LoVo (cell line): ENCODE measurements at regions not wholly inside any gene's neighbourhood (a gene's known extent, or its start where the extent isn't known, plus 50 kb on each side); places are given as distances from the start of the nearest gene placed in this dataset.

Experiments
- DNase-seq: peaks from one replicate; pipeline ENCODE4 v3.0.0-alpha.2; 2016; ENCODE audit warnings: low spot score

DNA sequence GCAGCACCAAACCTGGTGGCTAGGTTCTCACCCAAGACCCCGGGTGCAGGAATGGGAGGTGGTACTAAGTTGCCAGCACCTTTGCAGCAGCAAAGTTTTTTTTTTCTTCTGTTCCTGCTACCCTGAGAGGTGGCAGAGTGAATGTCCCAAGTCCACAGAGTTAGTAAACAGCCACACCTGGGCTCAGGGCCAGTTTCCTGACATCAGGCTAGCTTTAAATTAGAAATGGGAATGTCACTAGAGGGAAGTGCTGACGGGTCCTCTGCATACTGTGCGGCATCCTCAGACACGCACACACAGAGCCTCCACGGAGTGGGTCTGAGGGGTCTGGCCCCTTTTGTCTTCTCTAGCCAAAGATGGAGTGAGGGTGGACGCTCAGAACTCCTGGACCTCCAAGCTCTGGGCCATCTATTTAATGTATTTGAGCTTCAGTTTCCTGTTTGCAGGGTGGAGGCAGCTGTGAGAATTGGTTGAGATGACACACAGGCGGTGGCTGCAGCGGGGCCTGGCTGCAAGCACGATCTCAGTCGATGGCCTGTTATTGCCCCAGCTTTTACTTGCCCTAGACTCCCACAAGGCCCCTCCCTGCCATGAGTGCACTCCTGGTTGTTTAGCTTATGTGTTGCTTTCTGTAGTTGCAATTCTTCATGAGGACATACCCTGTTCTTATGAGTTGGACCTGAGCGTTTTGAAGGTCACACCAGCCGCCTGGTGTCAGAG, 751.4 kb upstream of the HS6ST1 start:
- no peak for DNase-seq

DNA sequence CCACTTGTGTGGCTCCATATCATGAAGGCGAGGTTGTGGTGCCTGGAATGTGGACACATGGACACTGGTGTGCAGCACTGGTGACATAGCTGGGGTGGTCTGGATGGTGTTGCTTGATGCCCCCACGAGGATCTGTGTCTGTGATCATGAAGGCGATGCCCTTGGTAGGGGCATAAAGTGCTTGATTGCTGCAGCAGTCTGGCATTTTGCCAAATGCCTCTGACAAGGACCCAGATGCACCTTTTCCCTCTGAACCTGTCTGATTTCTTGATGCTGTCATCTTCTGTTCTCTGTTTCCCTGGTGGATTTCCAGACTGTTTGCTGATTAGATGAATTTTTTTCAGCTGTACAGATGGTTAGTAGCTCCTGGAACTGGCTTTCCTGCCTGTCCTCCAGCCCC, 752.0 kb upstream of the HS6ST1 start:
- DNase-seq = no peak

DNA sequence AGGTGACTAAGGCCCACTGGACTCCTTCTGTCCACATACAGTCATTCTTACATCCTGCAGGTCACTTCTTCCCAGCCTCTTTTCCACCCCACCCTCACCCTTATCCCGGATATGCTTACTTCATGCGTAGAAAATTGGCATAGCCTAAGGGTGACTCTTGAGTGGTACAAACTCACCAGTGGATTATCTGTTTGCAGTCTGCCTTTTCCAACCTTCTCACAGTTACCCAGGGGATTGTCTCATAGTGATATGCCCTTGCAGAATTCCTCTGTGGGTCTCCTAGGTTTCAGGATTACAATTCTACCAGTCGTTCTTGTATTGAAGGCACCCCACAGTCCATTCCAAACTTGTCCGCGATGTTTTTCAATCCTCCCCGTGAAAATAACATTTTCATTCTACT, 752.9 kb upstream of the HS6ST1 start:
- DNase-seq = no peak

DNA sequence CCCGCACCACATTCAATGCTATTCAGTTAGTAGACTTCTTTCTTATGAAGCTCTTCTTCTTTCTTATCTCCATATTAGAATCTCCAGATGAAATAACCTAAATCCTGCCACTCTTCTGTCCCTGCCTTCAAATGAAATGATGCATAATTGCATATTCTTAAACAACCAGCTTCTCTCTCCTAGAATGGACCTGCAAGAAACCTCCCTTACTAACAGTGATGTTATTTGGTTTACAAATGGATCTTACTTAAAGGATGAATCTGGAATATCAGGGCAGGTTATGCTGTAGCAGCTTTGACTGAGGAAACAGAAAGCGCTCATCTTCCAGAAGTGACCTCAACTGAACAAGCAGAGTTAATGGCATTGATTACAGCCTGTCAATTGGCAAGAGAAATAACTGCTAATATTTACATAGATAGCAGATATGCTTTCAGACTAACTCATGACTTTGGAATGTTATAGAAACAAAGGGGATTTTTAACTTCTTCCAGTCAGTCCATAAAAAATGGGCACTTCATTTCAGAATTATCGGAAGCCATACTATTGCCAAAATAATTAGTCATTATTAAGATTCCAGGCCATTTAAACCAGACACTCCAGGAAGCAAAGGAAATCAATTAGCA, 755.7 kb upstream of the HS6ST1 start:
- no peak for DNase-seq

DNA sequence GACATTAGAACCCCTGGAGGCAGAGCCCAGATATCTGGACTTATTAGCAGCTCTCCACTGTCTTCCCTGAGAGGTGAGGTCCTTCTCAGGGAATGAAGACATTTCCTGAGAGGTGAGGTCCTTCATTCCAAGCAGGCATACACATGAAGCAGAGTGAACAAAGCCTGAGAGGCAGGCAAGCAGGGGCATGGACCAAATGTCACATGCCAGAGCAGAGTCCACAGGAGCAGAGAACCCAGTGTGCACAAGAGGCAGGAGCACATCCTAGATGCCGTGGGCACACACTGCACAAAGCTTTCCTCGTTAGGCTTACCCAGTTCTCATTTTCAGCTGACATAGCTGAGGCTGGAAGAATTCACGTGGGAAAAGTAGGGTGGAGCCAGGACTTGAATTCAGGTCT, 759.9 kb upstream of the HS6ST1 start:
- DNase-seq = no peak

DNA sequence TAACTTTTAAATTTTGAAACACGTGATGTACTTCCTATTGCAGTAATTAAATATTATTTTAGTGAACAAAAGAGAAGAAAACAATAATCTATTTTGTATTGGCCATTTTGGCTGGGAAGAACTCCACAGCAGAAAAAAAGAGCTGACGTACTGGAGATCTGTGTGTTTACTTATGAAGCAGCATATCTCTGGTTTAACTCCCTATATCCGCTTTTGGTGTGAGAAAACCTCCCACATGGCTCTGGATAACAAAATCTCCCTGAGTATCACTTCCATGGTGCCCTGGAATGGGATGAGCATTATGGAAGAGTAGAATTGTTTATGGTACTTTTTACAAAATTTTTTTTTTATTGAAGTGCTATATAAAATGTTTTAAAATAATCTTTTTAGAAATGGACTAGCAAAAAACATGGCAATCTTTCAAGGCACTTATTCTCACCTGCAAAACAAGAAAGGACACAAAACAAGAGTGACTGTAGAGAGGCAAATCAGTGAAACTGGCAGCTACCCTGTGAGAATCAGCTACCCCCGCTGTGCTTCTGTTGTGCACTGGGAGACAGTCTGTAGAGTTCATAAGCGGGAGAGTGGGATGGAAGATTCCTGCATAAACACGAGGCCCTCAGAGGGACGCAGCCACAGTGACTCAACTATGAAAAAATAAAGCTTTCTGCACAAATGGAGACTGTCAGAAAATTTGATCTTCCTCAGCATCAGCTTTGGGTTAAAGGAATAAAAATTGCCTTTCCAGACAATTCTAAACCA, 762.2 kb upstream of the HS6ST1 start:
- DNase-seq = no peak

DNA sequence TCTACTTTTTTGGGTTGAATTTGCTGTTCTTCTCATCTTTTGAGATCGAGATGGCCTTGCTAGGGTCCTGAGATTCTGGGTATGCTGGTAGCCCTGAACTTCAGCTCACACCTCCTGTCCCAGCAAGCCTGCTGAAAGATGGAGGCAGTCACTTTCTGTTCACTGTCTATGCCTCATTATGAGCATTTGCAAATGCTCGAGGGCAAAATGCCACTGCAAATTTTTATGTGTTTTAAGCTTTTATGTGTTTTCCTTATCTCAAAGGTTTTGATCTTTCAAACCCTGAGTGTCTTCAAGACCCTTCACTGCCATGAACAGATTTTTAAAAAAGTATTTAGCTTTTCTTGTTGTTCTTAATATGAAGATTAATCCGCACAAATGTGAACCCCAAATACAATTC, 766.7 kb upstream of the HS6ST1 start:
- no peak for DNase-seq

DNA sequence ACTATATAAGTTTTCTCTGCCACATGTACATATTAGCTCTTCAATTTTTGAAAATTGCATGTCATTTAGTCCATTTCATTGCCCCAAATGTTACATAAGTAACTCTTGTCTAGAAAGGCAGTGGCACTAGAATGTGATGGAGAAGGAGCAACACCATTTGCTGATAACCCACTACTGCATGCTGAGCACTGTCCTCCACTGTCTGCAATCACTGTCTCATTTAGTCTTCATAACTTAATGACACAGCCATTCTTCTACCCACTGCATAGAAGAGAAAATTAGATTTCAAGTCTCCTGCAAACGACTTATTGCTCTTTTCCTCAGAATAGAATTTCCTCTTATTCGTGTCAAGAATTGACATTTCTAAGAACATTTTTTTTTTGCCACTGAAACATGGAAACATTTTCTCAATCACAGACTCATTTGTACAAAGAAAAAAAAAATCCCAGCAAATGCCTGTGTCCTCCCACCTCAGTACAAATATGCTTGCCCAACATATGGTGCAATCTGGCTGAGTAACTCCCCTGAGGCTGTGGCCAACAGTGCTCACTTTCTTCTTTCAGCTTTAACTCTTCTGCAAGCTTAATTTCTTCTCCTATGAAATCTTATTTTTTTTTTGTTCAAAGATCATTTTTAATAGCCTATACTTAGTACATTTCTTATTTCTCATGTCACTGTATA, 768.6 kb upstream of the HS6ST1 start:
- no peak for DNase-seq

DNA sequence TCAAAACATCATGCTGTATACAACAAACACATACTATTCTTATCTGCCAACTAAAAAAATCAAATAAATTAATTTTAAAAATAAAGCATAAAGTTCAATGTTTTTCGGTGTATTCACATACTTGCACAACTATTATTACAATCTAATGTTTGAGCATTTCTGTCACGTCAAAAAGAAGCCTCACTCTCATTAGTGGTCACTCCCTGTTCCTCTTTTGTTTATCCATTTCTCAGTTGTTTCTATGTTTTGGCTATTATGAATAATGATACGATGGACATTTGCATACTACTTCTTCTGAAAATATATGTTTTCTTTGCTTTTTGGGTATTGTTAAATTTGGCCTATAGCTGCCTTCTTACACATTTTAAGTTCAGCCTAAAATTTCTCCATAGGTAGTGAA, 773.0 kb upstream of the HS6ST1 start:
- no peak for DNase-seq

DNA sequence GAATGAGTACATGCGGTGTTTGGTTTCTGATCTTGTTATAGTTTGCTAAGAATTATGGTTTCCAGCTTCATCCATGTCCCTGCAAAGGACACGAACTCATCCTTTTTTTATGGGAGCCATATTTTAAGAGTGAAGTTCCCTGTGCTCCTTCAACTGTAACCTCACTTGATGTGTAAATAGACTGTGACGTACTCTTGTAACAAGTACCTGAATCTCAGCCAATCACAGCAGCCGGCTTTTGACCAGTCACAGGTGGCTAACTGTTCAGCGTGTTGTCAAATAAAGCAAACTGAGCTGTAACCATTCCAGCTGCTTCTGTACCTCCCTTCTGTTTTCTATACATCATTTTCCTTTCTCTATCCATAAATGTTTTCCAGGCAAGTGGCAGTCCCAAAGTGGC, 774.3 kb upstream of the HS6ST1 start:
- DNase-seq = no peak

DNA sequence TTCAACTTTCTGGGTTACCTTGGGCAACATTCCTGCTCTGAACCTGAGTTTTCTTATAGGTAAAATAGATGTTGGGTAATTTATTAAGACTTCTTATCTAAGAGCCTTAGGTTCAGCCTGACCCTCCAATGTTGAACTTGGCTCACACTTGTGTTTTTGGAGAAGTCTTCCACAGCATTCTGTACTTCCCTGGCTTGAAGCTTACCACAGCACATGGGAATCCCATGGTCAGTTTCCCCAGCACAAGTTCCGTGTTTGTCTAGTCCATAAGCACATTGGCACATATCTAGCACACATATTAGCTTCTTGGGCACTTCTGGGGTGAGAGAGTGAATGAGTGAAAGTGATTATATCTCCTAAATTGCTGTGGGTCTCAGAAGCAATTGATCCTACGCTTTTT, 782.5 kb upstream of the HS6ST1 start:
- DNase-seq = no peak

DNA sequence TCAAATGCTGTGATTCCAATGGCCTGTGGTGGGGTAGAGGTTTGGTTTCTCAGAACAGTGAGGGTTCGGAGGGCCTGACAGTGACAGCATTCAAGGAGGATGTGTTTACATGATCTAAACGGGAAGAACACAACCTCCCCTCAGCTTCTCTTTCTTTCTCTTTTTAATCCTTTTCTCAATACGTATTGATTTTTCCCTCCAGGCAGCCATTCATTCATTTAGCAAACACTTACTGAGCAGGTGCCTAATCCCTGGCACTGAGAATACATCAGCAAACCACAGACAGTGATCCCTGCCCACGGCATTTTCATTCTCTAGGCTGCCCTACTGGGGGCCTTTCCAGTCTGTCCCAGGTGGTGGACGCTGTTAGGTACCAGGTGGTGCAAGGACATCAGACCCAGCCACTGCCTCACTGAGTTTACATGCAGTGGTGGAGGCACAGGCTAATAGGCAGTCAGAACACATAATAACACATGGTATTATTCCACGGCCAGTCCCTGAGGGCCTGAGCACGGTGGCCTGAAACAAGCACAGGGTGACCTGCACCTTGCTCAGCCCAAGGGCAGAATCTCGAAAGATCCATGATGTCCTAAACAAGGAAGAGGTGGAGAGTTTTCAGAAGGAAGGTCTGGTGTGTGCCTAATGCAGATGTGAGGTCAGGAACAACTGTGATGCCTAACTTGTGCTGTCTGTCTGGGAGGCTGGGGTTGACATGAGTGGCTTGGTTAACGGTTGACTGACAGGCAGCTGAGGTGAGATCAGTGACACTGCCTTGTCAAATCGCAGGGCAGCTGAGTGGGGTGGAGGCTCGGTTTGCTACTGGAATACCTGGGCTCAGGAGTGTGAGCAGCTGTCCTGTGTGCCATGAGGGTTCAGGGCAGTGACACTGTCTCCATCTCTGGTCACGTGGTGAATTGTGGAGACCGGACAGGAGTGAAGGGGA, 785.5 kb upstream of the HS6ST1 start:
- no peak for DNase-seq

DNA sequence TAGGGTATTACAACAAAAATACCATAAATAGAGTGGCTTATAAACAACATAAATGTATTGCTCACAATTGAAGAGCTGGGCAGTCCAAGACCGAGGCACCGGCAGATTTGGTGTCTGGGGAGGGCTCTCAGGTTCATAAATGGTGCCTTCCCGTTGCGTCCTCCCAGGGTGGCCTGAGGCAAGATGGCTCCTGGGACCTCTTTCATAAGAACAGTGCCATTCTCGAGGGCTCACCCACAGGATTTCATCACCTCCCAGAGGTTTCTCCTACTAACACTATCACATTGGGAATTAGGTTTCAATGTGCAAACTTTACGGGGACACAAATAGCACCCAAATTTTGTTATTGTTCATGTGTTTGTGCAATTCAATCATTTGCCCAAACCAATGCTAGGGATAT, 793.5 kb upstream of the HS6ST1 start:
- DNase-seq = no peak

DNA sequence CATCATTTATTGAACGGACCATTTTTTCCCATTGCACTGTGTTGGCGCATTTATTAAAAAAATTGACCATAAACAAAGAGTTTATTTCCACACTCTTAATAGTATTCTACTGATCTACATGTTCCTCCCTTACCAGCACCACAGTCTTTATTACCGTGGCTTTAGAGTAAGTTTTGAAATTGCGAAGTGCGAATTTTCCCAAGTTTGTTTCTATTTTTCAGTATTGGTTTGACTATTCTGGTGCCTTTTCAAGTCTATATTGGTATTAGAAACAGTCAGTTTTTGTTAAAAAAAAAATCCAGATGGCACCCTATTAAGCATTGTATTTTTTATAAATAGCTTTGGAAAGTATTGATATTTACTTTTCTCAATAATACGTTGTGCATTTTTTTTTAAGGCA, 795.1 kb upstream of the HS6ST1 start:
- DNase-seq = no peak

DNA sequence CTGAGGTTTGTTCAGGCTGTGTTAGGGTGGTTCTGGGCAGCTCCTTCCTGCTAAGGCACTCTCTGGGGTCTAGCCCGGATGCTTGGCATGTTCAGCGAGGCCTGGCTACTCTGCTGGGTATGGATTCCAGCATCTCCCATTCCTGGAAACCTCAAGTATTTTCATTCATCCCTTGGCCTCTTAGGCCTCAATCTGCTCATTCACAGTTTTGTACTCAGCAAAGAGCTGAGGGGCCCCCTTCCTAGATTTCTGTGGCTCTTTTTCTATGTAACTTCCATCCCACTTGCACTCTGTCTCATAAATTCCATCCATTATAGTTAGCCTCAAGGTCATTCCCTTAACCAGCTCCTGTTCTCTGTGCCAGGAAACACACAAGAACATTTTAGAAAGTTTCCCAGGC, 798.8 kb upstream of the HS6ST1 start:
- DNase-seq = no peak

DNA sequence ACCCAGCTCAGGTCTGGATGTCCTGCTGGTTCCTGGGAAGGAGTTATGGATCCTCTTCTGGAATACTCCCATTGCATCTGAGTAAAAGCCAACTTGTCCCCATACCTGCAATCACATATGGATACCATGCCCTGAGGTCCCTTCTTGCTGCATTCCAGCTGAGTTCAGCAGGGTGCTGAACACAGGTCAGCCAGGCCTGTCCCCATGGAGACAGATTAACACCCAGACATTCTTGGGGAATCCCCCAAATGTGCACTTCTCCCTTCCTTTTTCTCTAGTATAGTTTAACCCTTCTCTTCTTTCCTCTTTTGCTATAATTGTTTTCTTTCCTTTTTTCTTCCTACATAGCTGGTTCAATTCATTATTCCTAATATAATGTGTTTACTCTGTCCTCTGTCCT, 799.6 kb upstream of the HS6ST1 start:
- no peak for DNase-seq

DNA sequence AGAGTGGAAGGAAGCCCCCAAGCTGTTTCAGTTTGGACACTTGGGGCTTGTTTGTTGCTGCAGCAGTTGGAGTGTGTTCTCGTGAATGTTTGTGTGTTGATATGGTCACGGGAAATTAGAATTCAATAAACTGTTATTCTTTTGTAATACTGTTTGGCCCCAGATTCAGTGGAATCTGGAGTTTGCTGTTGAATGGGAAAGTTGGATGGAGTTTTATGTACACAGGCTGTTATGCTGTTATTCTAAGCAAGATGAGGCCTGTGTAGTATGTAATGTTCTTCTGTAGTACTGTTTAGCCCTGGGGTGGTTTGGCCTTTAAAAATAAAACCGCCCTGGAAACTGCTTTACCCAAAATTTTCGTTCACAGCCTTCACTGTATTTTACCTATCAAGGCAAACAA, 810.4 kb upstream of the HS6ST1 start:
- no peak for DNase-seq

DNA sequence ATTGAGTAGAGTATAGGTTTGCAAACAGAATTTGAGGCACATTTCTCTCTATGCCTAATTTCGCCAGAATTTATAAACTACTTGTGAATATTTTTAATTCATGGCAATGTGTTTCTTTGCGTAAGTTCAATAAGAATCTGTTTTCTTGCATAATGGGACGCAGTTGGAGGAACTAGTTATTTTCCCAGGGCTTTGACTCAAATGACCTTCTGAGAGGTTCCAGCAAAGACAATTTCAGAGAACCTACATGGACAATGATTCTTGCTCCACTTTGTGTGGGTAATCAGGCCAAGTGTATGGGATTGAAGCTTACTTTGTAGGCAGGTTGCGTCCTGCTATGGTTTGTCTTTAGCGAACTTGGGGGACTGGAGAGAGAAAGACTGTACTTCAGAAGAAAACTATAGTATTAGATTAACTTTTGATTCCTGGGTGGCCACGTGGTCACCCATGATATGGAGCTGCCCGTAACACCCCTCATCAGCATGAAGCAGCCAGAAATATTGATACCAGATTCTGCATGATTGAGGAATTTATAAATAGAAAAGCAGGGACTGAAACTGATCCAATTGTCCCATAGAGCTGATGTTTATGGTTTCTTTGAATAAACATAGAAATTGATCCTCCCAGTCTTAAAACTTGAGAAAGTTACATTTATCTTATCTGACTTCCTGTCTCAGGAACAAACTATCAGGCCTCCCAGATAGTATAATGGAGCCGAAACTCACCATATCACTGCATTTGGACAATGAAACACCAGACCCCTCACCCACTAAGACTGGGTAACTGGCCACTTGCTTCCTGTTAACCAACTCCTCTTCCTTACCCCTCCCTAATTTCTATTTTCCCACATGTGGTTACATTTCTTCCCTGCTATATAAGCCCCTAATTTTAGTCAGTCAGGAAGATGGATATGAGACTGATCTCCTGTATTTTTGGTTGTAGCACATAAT, 815.3 kb upstream of the HS6ST1 start:
- DNase-seq = no peak

DNA sequence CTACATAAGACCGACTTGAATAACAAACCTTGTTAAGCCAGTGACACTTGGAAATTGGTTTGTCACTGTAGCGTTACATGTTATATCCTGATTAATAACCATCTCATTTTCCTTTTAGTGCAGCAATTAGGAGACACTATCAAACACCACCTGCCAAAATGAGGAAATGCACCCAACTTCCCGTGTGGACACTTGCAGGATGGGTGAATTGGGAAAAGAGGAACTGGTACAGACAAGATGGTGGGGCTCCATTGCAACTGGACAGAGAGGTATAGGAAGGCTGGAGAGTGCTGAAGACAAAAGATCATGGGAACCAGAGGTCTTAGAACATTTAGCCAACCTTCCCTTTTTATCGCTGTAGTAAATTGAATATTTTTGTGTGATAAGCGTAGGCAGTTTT, 816.3 kb upstream of the HS6ST1 start:
- no peak for DNase-seq

DNA sequence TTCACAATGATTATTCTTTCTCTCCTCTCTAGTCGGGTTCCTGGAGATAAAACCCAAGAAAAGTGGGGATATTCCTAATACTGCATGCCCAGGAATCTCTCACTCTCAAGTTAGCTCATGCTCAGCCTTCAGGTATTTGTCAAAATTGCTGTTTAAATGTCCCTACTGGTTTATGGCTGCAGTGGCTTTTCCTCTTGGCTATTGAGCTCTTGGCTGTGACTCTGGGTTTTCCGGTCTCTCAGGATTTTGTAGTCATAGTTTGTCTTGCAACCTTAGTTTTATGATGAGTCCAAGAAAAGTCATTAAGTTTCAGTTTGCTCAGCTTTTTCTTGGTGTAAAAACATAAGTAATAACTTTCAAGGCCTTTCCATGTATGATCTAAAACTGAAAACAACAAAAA, 820.7 kb upstream of the HS6ST1 start:
- DNase-seq = no peak

DNA sequence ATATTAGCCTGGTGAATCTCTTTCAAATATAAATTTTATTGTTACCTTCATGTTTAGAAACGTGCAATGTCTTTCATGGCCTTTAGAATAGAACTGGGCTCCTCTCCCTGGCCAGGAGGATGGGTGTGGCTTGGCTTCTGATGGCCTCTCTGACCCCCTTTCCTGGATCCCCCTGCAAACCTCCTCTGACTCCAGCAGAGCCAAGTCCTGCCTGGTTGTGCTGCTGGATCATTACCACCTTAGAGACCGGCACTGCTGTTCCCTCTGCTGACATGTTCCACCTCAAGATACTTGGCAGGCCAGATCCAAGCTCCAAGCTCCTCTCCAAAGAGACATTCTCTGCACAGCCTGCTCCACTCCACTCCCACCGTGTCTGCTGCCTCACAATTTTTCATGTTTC, 823.8 kb upstream of the HS6ST1 start:
- DNase-seq = no peak
